Suprapubic skin (tissue), 4 donors: ENCODE measurements at regions not wholly inside any gene's neighbourhood (a gene's known extent, or its start where the extent isn't known, plus 50 kb on each side); places are given as distances from the start of the nearest gene placed in this dataset.

Experiments
- DNase-seq, 2 donors: peaks; one replicate each; pipeline ENCODE4 v3.0.0-alpha.2; 2019; ENCODE audit warnings: low spot score in 2 of 2
- H3K27ac ChIP-seq: fragments of 200-600 bp; sonication (generic); one replicate; pipeline ENCODE4 v1.5.1; 2019
- H3K27me3 ChIP-seq: fragments of 200-600 bp; sonication (generic); one replicate; pipeline ENCODE4 v1.5.1; 2019
- H3K36me3 ChIP-seq: fragments of 200-600 bp; sonication (generic); one replicate; pipeline ENCODE4 v1.5.1; 2019
- H3K4me1 ChIP-seq: fragments of 200-600 bp; sonication (generic); one replicate; pipeline ENCODE4 v1.5.1; 2019
- H3K4me3 ChIP-seq: fragments of 200-600 bp; sonication (generic); one replicate; pipeline ENCODE4 v1.5.1; 2019; ENCODE audit warnings: mild to moderate bottlenecking
- H3K9me3 ChIP-seq: fragments of 200-600 bp; sonication (generic); one replicate; pipeline ENCODE4 v1.5.1; 2019
- EP300 ChIP-seq: sonication (generic); formaldehyde crosslinking; IDR thresholded peaks from one replicate; pipeline ENCODE4 v1.6.1; 2017; ENCODE audit warnings: antibody characterized with exemption
- POLR2A ChIP-seq, 2 donors: fragments of 450-650 bp; IDR thresholded peaks; one replicate each; pipeline ENCODE4 v1.6.1; 2017; ENCODE audit warnings: antibody characterized with exemption in 2 of 2, mild to moderate bottlenecking in 2 of 2, moderate library complexity in 2 of 2
- POLR2AphosphoS5 ChIP-seq, 3 donors: sonication (generic); formaldehyde crosslinking; IDR thresholded peaks; one replicate each; pipeline ENCODE4 v1.6.1; 2017; ENCODE audit warnings: antibody characterized with exemption in 3 of 3
- WGBS: methylation state at CpG from one replicate; pipeline ENCODE4 v1.1.5; 2018; 5-methylcytosine and 5-hydroxymethylcytosine counted together
- TF ChIP-seq, protein P1 (sequence below), 2 donors: fragments of 200-600 bp in 1 of 2; fragments of 450-650 bp in 1 of 2; sonication (generic) in 1 of 2; IDR thresholded peaks; one replicate each; pipeline ENCODE4 v1.5.1; 2016 to 2019; ENCODE audit warnings: antibody characterized with exemption in 2 of 2, mild to moderate bottlenecking in 1 of 2, moderate library complexity in 1 of 2

DNA sequence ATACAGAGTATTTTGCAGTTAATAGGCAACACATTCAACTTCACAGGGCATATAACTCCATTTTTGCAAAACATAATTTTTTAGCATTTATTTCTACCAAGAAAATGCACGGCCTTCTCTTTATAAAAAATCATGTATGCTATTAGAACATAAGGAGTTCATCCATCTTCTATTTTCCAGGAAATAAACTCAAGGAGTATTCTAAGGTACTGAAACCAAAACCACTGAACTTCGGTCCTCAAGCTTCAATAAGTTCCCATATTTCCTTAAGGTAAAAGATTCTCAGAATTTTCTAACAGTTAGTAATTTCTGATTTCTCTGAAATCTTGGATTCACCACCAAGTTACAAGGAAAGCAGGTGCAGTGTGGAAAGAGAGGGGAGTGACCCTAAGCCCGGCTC, 113.3 kb upstream of the DIO2 start:
- no peaks in the 10 kb centered on the region for H3K27me3 ChIP-seq
- DNase-seq: no peak
- 91% methylated on average over 3 of the region's 3 CpGs for WGBS
- H3K36me3 ChIP-seq: no peaks in the 10 kb centered on the region
- H3K4me3 ChIP-seq: no peak overlapping the region
- TF ChIP-seq POLR2AphosphoS5 (IDR thresholded peaks at IDR 0.05) (no peak), EP300 (no peak), POLR2A (IDR thresholded peaks at IDR 0.05) (no peak)
- TF ChIP-seq, protein P1, sequence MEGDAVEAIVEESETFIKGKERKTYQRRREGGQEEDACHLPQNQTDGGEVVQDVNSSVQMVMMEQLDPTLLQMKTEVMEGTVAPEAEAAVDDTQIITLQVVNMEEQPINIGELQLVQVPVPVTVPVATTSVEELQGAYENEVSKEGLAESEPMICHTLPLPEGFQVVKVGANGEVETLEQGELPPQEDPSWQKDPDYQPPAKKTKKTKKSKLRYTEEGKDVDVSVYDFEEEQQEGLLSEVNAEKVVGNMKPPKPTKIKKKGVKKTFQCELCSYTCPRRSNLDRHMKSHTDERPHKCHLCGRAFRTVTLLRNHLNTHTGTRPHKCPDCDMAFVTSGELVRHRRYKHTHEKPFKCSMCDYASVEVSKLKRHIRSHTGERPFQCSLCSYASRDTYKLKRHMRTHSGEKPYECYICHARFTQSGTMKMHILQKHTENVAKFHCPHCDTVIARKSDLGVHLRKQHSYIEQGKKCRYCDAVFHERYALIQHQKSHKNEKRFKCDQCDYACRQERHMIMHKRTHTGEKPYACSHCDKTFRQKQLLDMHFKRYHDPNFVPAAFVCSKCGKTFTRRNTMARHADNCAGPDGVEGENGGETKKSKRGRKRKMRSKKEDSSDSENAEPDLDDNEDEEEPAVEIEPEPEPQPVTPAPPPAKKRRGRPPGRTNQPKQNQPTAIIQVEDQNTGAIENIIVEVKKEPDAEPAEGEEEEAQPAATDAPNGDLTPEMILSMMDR (IDR thresholded peaks at IDR 0.05): no peak
- no peak overlapping the region for H3K27ac ChIP-seq
- H3K4me1 ChIP-seq: no peaks in the 10 kb centered on the region
- no peaks in the 10 kb centered on the region for H3K9me3 ChIP-seq

DNA sequence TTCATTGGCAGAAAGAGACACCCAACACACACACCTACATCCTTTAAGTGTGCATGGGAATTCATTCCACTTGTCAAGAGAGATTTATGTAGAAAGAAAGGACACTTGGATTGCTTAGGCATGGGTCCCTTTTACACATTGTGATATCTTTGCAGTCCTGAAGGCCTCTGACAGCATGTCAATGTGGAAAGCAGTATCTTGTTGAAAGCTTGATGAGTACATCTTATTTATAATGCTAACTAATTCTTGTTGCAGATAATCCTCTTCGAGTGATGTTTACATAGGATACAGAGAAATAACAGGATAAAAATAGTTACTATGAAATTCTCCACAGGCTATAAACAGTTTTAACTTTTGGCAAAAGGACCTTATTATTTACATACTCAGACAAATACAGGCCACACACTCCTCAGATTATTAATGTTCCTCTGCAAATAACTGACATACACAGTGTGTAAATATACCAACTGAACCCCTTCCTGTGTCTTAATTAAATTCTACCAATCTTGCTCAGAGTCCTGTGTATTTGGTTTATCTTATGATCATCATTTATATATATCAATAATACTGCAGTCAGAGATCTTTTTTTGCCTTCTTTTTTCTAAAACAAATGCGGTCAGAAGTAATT, 111.8 kb upstream of the DIO2 start:
- WGBS: 55% methylated on average over 2 of the region's 2 CpGs
- TF ChIP-seq POLR2A (IDR thresholded peaks at IDR 0.05): no peak
- TF ChIP-seq EP300: no peak
- TF ChIP-seq, protein P1 (IDR thresholded peaks at IDR 0.05): no peak
- no peak for TF ChIP-seq POLR2AphosphoS5 (IDR thresholded peaks at IDR 0.05)
- Histone ChIP-seq H3K9me3 (no peaks in the 10 kb centered on the region), H3K27ac (no peak overlapping the region), H3K27me3 (no peaks in the 10 kb centered on the region), H3K4me3 (no peak overlapping the region), H3K4me1 (no peaks in the 10 kb centered on the region), H3K36me3 (no peaks in the 10 kb centered on the region)
- no peak for DNase-seq

DNA sequence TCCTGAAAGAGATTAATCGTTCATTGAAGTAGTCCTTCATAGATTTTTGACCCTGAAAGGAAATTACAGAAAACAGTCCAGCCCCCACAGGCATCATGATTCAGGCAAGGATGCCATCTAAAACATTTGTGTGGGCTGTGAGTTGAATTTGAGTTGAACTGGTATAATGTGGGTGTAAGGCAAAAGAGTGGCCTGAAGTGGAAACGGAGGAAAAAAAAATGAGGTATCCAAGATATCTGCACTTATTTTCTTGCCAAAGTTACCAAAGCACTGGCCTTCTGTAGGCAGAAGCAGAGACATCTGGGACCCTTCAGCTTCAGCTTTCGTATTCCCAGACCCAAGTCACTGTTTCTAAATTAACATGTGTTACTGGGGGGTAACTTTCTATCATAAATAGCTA, 105.1 kb upstream of the DIO2 start:
- H3K27me3 ChIP-seq: no peaks in the 10 kb centered on the region
- DNase-seq: no peak
- no peaks in the 10 kb centered on the region for H3K36me3 ChIP-seq
- 58% methylated on average over 3 of the region's 3 CpGs for WGBS
- peaks cover 2% of the 10 kb centered on the region for H3K4me1 ChIP-seq
- no peak overlapping the region for H3K27ac ChIP-seq
- no peak overlapping the region for H3K4me3 ChIP-seq
- no peak for TF ChIP-seq EP300
- TF ChIP-seq, protein P1 (IDR thresholded peaks at IDR 0.05): no peak
- no peak for TF ChIP-seq POLR2A (IDR thresholded peaks at IDR 0.05)
- no peak for TF ChIP-seq POLR2AphosphoS5 (IDR thresholded peaks at IDR 0.05)
- no peaks in the 10 kb centered on the region for H3K9me3 ChIP-seq

DNA sequence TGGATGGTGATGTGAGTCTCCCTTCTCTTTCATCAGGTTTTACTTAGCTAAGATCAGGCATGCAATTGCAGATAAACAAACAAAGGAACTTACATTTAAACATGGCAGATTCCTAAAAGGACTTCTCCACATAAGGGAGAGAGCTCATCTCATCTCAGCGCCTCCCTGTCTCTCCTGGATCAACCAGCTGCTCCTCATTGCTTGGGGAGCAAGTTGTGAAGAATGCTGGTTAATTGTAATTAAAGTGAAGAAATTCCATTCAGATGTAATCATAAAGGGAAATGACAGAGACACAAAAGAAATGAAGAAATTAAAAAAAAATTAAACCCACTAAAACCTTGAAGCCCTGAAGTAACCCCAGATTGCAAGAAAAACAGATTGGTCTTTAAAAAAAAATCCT, 104.4 kb upstream of the DIO2 start:
- WGBS: 81% methylated on average over 1 of the region's 1 CpG
- H3K27ac ChIP-seq: no peak overlapping the region
- H3K9me3 ChIP-seq: no peaks in the 10 kb centered on the region
- no peaks in the 10 kb centered on the region for H3K27me3 ChIP-seq
- H3K4me1 ChIP-seq: peaks cover 2% of the 10 kb centered on the region
- H3K4me3 ChIP-seq: no peak overlapping the region
- TF ChIP-seq POLR2AphosphoS5 (IDR thresholded peaks at IDR 0.05) (no peak), EP300 (no peak), POLR2A (IDR thresholded peaks at IDR 0.05) (no peak)
- TF ChIP-seq, protein P1 (IDR thresholded peaks at IDR 0.05): no peak
- no peak for DNase-seq
- H3K36me3 ChIP-seq: no peaks in the 10 kb centered on the region

DNA sequence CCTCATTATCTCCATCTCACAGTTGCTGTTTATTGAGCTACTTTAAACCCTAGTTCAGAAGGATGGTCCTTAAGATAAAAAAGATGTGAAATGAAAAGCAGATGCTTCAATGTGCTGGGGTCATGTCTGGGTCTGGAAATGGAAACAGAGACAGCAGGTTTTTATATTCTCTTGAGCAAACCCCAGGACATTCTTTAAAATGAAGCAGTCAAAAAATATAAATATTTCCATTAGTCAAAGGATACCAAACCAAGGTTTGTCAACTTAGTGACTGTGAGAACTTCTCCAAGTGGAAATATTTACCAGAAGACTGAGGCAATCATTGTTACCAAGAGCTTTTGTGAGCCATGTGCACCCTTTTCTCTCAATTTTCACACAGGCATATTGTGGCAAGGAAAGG, 102.5 kb upstream of the DIO2 start:
- DNase-seq: no peak
- no peaks in the 10 kb centered on the region for H3K36me3 ChIP-seq
- no peaks in the 10 kb centered on the region for H3K9me3 ChIP-seq
- H3K4me3 ChIP-seq: no peak overlapping the region
- TF ChIP-seq, protein P1 (IDR thresholded peaks at IDR 0.05): no peak
- TF ChIP-seq POLR2AphosphoS5 (IDR thresholded peaks at IDR 0.05): no peak
- TF ChIP-seq EP300: no peak
- TF ChIP-seq POLR2A (IDR thresholded peaks at IDR 0.05): no peak
- H3K27ac ChIP-seq: no peak overlapping the region
- no peaks in the 10 kb centered on the region for H3K27me3 ChIP-seq
- peaks cover 2% of the 10 kb centered on the region for H3K4me1 ChIP-seq
